Liver (tissue), 8 donors: ENCODE measurements at regions not wholly inside any gene's neighbourhood (a gene's known extent, or its start where the extent isn't known, plus 50 kb on each side); places are given as distances from the start of the nearest gene placed in this dataset.

Experiments used
- DNase-seq: peaks from one replicate; pipeline ENCODE4 v3.0.0-alpha.2; 2017; ENCODE audit warnings: low spot score
- H3K27ac ChIP-seq, 2 donors: one replicate each; pipeline ENCODE4 v1.7.0; 2013; ENCODE audit warnings: inconsistent platforms in 2 of 2, low read length in 2 of 2, control low read depth in 1 of 2, low read depth in 1 of 2, mild to moderate bottlenecking in 1 of 2
- H3K27me3 ChIP-seq, 4 donors: one replicate each; pipeline versions ENCODE4 v1.6.1 to v1.7.0; 2013; ENCODE audit warnings: low read length in 3 of 4, inconsistent platforms in 1 of 4, mild to moderate bottlenecking in 1 of 4, moderate library complexity in 1 of 4; ENCODE audit not compliant: control insufficient read depth in 4 of 4, insufficient read depth in 4 of 4
- H3K36me3 ChIP-seq, 4 donors: one replicate each; pipeline versions ENCODE4 v1.6.1 to v1.7.0; 2013; ENCODE audit warnings: low read length in 3 of 4, mild to moderate bottlenecking in 3 of 4, low read depth in 1 of 4, moderate library complexity in 1 of 4; ENCODE audit not compliant: control insufficient read depth in 4 of 4, insufficient read depth in 3 of 4
- H3K4me1 ChIP-seq, 4 donors: one replicate each; pipeline versions ENCODE4 v1.6.1 to v1.7.0; 2013; ENCODE audit warnings: low read length in 3 of 4, mild to moderate bottlenecking in 3 of 4, moderate library complexity in 1 of 4; ENCODE audit not compliant: control insufficient read depth in 4 of 4, insufficient read depth in 4 of 4
- H3K4me3 ChIP-seq, 3 donors: one replicate each; pipeline versions ENCODE4 v1.6.1 to v1.7.0; 2013; ENCODE audit warnings: low read length in 3 of 3, control low read depth in 1 of 3, low read depth in 1 of 3, mild to moderate bottlenecking in 1 of 3
- H3K9ac ChIP-seq, 2 donors: one replicate each; pipeline ENCODE4 v1.7.0; 2013; ENCODE audit warnings: low read length in 2 of 2, mild to moderate bottlenecking in 2 of 2, moderate library complexity in 2 of 2, control low read depth in 1 of 2, low read depth in 1 of 2
- H3K9me3 ChIP-seq, 4 donors: one replicate each; pipeline versions ENCODE4 v1.6.1 to v1.7.0; 2013; ENCODE audit warnings: low read length in 3 of 4; ENCODE audit not compliant: control insufficient read depth in 4 of 4
- ATF3 ChIP-seq: IDR thresholded peaks from 2 replicates; pipeline ENCODE4 v1.6.1; 2016; ENCODE audit warnings: antibody characterized with exemption
- CTCF ChIP-seq: fragments of 150-350 bp; IDR thresholded peaks from 2 replicates; pipeline ENCODE4 v1.5.1; 2017; ENCODE audit warnings: improper control_type of control experiment, low read depth, low read length; ENCODE audit not compliant: missing input control
- EGR1 ChIP-seq, 2 donors: IDR thresholded peaks; 2 replicates each; pipeline ENCODE4 v1.6.1; 2016 to 2018; ENCODE audit warnings: antibody characterized with exemption in 2 of 2, low read depth in 2 of 2
- FOXA1 ChIP-seq: IDR thresholded peaks from 2 replicates; pipeline ENCODE4 v1.6.1; 2016; ENCODE audit warnings: antibody characterized with exemption
- FOXA2 ChIP-seq: IDR thresholded peaks from 2 replicates; pipeline ENCODE4 v1.6.1; 2016; ENCODE audit warnings: antibody characterized with exemption
- GABPA ChIP-seq, 2 donors: IDR thresholded peaks in 1 of 2; conservative IDR thresholded peaks in 1 of 2; 2 replicates each; pipeline ENCODE4 v1.6.1; 2016; ENCODE audit warnings: antibody characterized with exemption in 2 of 2, mild to moderate bottlenecking in 1 of 2, moderate library complexity in 1 of 2
- HNF4A ChIP-seq, 2 donors: conservative IDR thresholded peaks; 2 replicates each; pipeline ENCODE4 v1.6.1; 2016; ENCODE audit warnings: antibody characterized with exemption in 2 of 2, mild to moderate bottlenecking in 2 of 2
- NR2F2 ChIP-seq: IDR thresholded peaks from 2 replicates; pipeline ENCODE4 v1.6.1; 2016; ENCODE audit warnings: antibody characterized with exemption
- RAD21 ChIP-seq, 2 donors: IDR thresholded peaks; 2 replicates each; pipeline ENCODE4 v1.6.1; 2016; ENCODE audit warnings: antibody characterized with exemption in 2 of 2, mild to moderate bottlenecking in 2 of 2
- REST ChIP-seq: IDR thresholded peaks from 2 replicates; pipeline ENCODE4 v1.6.1; 2016; ENCODE audit warnings: antibody characterized with exemption, mild to moderate bottlenecking
- RXRA ChIP-seq, 2 donors: IDR thresholded peaks; 2 replicates each; pipeline ENCODE4 v1.6.1; 2017 to 2018; ENCODE audit warnings: antibody characterized with exemption in 2 of 2, mild to moderate bottlenecking in 1 of 2
- SP1 ChIP-seq: IDR thresholded peaks from 2 replicates; pipeline ENCODE4 v1.6.1; 2018; ENCODE audit warnings: antibody characterized with exemption, mild to moderate bottlenecking
- TAF1 ChIP-seq: conservative IDR thresholded peaks from 2 replicates; pipeline ENCODE4 v1.6.1; 2016; ENCODE audit warnings: antibody characterized with exemption, mild to moderate bottlenecking
- ZBTB33 ChIP-seq: IDR thresholded peaks from 2 replicates; pipeline ENCODE4 v1.6.1; 2016; ENCODE audit warnings: antibody characterized with exemption
- WGBS: extraction: QIAGEN DNeasy Blood & Tissue Kit; methylation state at CpG from one replicate; pipeline ENCODE4 v1.1.7; 2013; 5-methylcytosine and 5-hydroxymethylcytosine counted together
- donor health status: healthy.
- donor health status: healthy.
- donor health status: healthy.
- donor health status: healthy.
- donor health status: healthy.

GRCh38 chr2:172181840-172182239 is 79.1 kb upstream of the DLX2 start:
- 69% methylated on average over 3 of the region's 3 CpGs for WGBS
- DNase-seq: no peak
- Histone ChIP-seq H3K9ac (no peak overlapping the region), H3K27me3 (no peaks in the 10 kb centered on the region), H3K4me3 (no peak overlapping the region), H3K4me1 (no peaks in the 10 kb centered on the region), H3K36me3 (no peaks in the 10 kb centered on the region), H3K27ac (no peak overlapping the region), H3K9me3 (peaks cover 0 to 8% (median 2%) of the 10 kb centered on the region in 4 donors)
- TF ChIP-seq REST: no peak
- TF ChIP-seq TAF1: no peak
- TF ChIP-seq ZBTB33: no peak
- no peak for TF ChIP-seq CTCF
- no peak for TF ChIP-seq SP1
- TF ChIP-seq ATF3: no peak
- no peak for TF ChIP-seq FOXA2
- TF ChIP-seq EGR1 (IDR thresholded peaks at IDR 0.05; ENCODE audit: low read depth in 2 of 2): no peak
- TF ChIP-seq RAD21 (IDR thresholded peaks at IDR 0.05): no peak

GRCh38 chr2:172182624-172183023 is 79.9 kb upstream of the DLX2 start:
- no peaks in the 10 kb centered on the region for H3K36me3 ChIP-seq
- H3K9me3 ChIP-seq: peaks cover 0 to 8% (median 2%) of the 10 kb centered on the region in 4 donors
- H3K4me1 ChIP-seq: no peaks in the 10 kb centered on the region
- DNase-seq: no peak
- TF ChIP-seq ZBTB33: no peak
- TF ChIP-seq GABPA (IDR thresholded peaks at IDR 0.05 in 1 of 2, conservative IDR thresholded peaks at IDR 0.05 in 1 of 2): no peak
- no peak for TF ChIP-seq NR2F2
- no peak for TF ChIP-seq FOXA1
- TF ChIP-seq SP1: no peak
- TF ChIP-seq RXRA (IDR thresholded peaks at IDR 0.05): no peak
- no peak for TF ChIP-seq HNF4A (conservative IDR thresholded peaks at IDR 0.05)
- no peak for TF ChIP-seq ATF3
- TF ChIP-seq CTCF: no peak
- H3K4me3 ChIP-seq: no peak overlapping the region
- H3K27me3 ChIP-seq: no peaks in the 10 kb centered on the region
- H3K27ac ChIP-seq: no peak overlapping the region
- no peak overlapping the region for H3K9ac ChIP-seq
- 76% methylated on average over 4 of the region's 4 CpGs for WGBS
